GM21360 (cell line): ENCODE measurements at regions not wholly inside any gene's neighbourhood (a gene's known extent, or its start where the extent isn't known, plus 50 kb on each side); places are given as distances from the start of the nearest gene placed in this dataset.

Experiments used
- ATAC-seq: cut with Tn5 transposase; IDR thresholded peaks from one replicate; pipeline ENCODE4 v1.9.1; 2021; ENCODE audit warnings: mild to moderate bottlenecking, moderate library complexity; ENCODE audit not compliant: unreplicated experiment

GRCh38 chr2:15776629-15776919 lies 163.8 kb upstream of the MYCN start:
- ATAC-seq: no peak

- no peak for ATAC-seq
These were observed 163.2 kb upstream of the MYCN start for GRCh38 chr2:15776992-15777702.

DNA sequence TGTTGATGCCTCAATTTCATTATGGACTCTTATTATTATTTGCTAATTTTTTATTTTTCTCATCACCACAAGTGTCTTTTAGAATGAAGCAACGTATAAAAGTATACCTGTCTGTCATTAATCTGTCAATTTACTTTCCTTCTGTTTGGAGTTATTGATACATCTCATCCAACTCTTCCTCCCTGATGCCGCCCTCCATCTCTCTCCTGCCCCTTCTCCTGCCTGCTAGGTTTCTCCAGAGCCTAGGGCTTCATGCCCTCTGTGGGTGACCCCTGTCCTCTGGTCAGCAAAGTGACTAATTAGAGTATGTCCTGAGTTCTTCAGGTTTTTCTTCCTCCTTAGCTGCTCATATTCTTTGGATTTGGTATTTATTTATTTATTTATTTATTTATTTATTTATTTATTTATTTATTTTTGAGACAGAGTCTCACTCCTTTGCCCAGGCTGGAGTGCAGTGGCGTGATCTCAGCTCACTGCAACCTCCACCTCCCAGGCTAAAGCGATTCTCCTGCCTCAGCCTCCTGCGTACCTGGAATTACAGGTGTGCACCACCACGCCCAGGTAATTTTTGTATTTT lies 162.5 kb upstream of the MYCN start:
- no peak for ATAC-seq

DNA sequence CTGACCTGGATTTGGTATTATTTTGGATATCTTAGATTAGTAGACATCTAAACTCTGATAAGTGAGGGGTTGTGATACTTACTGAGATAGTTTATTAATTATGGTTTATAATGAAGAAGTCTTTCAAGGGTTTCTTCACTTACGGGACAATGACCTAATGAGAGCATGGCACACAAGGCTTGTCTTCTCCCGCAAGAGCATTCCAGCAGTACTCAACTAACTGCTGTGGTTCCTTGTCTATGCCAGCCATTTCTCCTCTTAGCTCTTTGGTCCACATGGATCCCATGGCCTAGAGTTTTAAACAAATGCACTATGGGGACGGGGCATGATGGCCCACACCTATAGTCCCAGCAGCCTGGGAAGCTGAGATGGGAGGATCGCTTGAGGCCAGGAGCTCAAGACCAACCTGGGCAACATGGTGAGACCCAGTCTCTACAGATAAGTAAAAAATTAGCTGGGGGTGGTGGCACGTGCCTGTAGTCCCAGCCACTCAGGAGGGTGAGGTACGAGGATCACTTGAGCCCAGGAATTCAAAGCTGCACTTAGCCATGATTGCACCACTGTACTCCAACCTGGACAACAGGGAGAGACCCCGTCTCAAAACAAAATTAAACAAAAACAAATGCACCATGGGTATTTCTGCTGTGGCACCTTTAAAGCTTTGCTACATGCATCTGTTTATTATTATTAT lies 161.7 kb upstream of the MYCN start:
- no peak for ATAC-seq

DNA sequence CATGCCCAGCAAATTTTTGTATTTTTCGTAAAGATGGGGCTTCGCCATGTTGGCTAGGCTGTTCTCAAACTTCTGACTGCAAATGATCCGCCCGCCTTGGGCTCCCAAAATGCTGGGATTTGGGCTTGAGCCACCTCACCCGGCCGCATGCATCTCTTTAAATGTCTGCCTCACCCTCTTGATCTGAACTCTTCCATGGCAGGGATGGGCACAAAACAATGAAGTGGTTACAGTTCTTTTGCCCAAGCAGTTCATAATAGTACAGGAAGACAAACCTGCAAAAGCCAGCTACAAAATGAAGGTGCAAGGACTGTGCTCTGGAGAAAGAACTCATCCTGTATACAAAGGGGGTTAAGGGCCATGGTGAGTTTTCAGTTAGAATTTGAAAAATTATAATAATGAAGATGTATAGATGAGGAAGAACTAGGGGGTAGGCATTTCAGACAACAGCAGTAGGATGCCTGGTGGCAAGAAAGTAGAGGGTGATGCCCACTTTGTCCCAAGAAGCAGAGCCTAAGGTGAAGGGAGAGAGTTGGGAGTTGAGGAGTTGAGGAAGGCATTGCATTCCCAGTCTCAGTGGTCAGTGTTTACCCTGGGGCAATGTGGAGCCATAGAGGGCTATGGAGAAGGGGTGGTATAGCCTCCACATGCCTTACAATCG lies 160.8 kb upstream of the MYCN start:
- ATAC-seq: no peak

GRCh38 chr2:15780234-15780633 lies 160.1 kb upstream of the MYCN start:
- ATAC-seq: no peak

DNA sequence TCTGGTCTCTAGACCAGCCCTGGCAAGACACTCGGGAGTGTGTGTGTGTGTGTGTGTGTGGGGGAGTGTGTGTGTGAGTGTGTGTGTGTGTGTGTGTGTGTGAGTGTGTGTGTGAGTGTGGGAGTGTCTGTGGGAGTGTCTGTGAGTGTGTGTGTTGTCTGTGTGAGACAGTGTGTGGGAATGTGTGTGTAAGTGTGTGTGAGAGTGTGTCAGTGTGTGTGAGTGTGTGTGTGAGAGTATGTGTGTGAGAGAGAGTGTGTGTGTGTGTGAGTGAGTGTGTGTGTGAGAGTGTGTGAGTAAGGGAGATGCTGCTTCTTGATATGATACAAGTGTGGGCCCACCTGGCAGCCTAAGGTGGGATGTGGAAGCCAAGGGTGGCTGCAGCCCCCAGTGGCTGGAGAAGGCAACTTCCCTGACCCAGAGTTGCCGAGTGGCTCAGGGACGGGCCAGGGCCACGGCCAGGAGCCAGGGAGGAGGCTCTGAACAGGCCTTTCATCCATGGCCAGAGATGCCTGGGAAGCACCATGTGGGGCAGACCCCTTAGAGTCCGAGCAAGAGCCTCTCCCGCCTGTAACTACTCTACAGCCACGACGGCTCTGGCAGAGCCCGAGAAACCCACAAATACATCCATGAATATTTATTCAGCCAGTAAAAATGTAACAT lies 159.3 kb upstream of the MYCN start:
- no peak for ATAC-seq

DNA sequence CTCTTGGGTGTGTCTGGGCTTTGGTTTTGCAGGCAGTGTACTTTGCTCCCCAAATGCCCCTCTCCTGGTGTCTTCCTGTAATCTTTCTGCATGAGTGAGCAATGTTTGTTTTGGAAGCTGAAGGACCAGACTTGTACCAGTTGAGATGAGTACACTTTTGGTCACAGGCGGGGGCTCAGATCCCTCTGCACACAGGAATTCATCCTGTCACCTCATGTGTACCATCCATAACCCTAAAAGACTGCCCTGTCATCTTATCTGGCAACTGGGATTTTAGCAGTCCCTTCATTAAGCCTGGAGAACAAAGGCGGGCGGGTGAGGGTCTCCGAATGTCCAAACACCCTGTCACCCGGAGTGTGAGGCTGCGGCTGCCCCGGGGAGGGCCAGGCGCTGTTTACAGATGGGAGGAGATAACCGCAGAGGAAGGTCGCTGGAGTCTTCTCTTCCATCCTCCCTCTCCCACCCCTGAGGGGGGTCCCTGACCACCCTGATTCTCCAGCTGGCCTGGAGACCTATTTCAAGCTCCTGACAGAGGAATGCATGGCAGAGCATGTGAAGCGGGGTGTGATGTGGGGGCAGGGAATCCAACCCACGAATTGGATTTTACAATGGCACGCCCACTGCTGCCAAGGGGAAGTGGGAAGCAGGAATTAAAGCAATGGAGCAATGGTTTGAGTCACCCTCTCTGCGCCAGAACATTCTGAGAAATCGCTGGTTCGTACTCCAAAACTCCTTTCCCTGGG lies 158.2 kb upstream of the MYCN start:
- ATAC-seq: no peak

- no peak for ATAC-seq
These were observed 157.5 kb upstream of the MYCN start for GRCh38 chr2:15782769-15783294.

- ATAC-seq: no peak
These were observed 156.9 kb upstream of the MYCN start for GRCh38 chr2:15783489-15783888.

DNA sequence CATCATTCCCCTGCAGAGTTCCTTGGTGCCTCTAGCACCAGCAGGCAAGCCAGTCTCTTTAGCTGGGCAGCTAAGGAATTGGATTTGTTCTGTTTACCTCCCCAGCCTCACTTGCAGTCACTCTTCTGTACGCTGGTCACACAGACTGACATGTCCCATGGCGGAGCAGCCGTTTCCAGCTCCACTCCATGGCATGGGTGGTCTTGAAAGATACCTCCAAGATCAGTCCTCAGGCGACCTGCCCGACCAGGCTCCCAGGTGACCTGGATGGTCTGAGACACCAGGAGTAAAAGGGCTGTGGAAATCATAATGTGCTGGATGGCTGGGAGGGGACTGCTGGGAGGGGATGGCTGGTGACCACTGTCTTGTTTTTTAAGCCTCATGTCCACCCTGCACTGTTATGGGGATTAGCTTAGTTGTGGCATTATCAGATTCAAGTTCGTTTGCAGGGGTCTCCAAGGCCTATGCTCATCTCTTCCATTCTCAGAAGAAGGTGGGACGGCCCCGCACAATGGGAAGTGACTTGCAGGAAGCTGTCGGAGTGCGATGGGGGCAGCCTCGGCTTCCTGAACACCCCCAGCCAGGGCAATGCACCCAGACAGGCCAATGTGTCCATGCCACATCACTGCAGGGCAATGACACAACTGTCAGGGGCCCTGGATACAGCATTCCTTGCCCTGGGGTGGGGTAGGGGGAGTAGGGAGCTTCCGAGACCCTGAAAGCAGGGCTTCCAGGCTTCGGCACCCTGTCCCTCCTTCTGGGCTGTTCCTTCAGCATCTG lies 156.1 kb upstream of the MYCN start:
- ATAC-seq: no peak

DNA sequence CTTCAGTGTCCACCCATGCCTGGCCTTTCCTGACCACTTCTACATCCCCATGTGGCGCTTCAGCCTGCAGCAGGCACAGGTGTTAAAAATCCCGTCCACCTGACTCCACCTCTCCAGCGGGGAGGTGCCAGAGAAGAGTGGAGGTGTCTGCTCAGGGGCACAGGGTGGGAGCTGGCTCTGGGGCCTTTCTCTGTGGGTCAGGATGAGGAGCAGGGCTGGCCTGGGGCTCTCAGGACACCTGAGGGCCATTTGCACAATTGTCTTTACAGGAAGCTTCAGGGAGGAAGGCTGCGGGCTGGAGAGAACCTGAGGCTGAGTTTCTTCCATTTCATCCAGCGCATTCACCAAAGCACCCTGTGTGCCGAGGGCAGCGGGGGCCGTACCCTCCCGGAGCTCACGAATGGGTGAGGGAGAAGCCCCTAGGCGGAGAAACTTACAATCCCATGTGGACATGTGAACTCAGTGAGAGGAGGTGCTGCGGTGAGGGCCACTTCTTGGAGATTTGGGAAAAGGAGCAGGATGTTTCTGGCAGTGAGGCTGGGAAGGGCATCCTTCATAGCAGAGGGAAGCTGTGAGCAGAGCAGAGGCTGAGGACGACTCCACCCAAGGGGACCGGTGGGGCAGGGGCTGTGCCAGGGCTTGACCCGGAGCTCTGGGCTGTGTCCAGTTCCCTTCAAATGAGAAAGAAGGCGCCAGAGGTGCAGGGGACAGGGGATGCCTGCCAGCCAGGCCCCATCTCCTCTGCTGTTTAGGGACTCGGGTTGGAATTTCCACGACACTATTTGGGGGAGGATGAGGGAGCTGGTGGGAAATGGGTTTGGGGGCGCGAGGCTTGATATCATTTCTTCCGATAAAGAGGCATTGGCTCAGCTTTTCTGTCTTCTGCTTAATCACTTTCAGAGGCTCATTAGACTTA lies 155.2 kb upstream of the MYCN start:
- no peak for ATAC-seq

DNA sequence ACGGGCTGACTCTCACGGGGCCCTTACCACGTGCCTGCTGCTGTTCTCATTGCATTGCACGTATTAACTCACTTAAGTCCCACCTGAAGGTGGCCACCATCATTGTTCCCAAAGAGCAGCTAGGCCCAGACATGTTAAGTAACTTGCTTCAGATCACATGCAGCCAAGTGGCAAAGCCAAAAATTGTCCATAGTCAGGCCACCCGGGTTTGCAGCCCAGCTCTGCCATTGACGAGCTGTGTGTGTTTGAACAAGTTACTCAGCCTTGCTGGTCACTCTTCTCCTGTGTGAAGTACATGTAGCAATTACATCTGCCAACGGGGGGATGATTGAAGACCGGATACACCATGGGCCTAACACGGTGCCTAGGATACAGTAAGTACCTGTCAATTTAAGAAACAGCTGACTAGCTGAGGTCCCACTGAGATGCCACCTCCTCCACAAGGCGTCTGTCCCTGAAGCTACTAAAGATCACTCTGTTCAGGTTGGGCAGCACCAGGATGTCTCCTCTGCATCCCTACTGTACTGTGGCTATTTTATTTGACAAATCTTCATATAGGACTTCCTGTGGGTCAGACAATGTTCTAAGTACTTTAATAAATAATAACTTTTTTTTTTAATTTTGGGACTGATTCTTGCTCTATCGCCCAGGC lies 154.2 kb upstream of the MYCN start:
- no peak for ATAC-seq

DNA sequence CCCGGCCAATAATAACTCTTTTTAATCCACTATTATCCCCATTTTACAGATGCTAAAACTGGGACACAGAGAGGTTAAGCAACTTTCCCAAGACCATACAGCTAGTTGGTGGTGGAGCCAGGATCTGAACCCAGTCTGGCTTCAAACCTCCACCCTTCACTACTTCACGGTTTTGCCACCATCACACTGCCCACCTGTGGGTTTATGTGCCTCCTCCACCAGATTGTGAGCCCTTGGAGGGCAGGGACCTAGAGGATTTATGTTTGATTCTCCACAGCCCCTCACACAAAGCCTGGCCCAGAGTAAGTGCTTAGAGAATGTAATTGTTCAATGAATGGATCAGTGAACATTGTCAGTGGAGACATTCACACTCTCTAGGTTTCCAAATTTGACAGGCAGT lies 153.4 kb upstream of the MYCN start:
- ATAC-seq: no peak

DNA sequence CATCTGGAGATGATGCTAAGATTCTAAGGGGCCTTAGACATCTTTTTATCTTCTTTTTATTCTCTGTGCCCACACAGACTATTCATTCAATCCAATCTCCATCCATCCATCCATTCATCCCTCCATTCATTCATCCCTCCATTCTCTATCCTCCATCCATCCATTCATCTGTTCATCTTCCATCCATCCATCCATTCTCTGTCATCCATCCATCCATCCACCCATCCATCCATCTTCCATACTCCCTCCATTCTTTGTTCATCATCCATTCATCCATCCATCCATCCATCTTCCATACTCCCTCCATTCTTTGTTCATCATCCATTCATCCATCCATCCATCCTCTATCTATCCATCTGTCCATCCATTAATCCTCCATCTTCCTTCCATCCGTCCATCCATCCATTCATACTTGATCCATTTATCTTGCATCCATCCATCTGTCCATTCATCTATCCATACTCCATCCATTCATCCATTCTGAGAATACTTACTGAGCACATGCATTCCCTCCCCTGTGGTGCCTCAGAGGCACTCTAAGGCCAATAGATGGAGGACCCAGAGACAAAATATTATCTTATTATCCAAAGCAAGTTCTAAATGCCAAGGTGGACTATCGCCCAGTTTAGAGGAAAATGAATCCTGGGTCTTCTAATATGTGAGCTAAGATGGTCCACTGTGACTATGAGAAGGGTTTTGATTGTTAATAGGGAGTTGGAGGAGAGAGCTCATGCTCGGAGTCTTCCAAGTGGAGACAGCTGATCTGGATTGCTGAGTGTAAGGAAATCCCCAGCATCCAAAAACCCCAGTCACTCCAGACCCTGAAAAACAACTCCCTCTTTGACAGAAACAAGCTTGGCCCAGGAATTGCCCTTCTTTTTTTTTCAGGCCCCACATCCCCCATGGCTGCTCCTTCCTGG lies 152.6 kb upstream of the MYCN start:
- ATAC-seq: no peak

- ATAC-seq: no peak
These were observed 151.9 kb upstream of the MYCN start for GRCh38 chr2:15788455-15788829.

GRCh38 chr2:15788830-15789229 lies 151.5 kb upstream of the MYCN start:
- no peak for ATAC-seq
